AG04450 (cell line): ENCODE measurements at regions not wholly inside any gene's neighbourhood (a gene's known extent, or its start where the extent isn't known, plus 50 kb on each side); places are given as distances from the start of the nearest gene placed in this dataset.
"Not testable (repeated sequence)": the region's sequence is repeated elsewhere in the genome, so short reads cannot be mapped to it uniquely, and the experiment has no call there.

Experiments used
- CTCF ChIA-PET: fragments of 300-600, 350-600 bp; formaldehyde crosslinking; extraction: SDS; loops from one replicate; lab custom pipeline; 2022; ENCODE audit warnings: antibody characterized with exemption, inconsistent platforms; lab: Charles Lee
- POLR2A ChIA-PET: fragments of 350-600 bp; formaldehyde crosslinking; extraction: SDS; loops from one replicate; lab custom pipeline; 2021; ENCODE audit warnings: antibody characterized with exemption, inconsistent platforms; lab: Yijun Ruan, JAX
- DNase-seq: peaks from one replicate; pipeline ENCODE4 v3.0.0-alpha.2; 2011; ENCODE audit warnings: low read depth, low spot score
- H3K27ac ChIP-seq: one replicate; pipeline ENCODE4 v1.5.1; 2012; ENCODE audit warnings: low read depth, low read length, control low read depth
- H3K27me3 ChIP-seq: one replicate; pipeline ENCODE4 v1.6.0; 2012; ENCODE audit warnings: low read length; ENCODE audit not compliant: control insufficient read depth, insufficient read depth
- H3K4me3 ChIP-seq: 2 replicates; pipeline ENCODE4 v1.5.1; 2011; ENCODE audit warnings: mild to moderate bottlenecking, low read depth, low read length, control low read depth
- H3K9me3 ChIP-seq: 2 replicates; pipeline ENCODE4 v1.5.1; 2012; ENCODE audit warnings: low read length; ENCODE audit not compliant: control insufficient read depth, insufficient read depth
- CTCF ChIP-seq: IDR thresholded peaks from 2 replicates; pipeline ENCODE4 v1.5.1; 2011; ENCODE audit warnings: low read depth, low read length, control low read depth, inconsistent platforms

GRCh38 chr3:3446251-3446650, 266.8 kb upstream of the CRBN start:
- no peak overlapping the region for H3K4me3 ChIP-seq
- H3K27ac ChIP-seq = no peak overlapping the region
- POLR2A ChIA-PET = no interaction called here
- no peak for DNase-seq
- TF ChIP-seq CTCF = no peak
- no peaks in the 10 kb centered on the region for H3K27me3 ChIP-seq
- H3K9me3 ChIP-seq = peaks cover 10% of the 10 kb centered on the region; the same call in 1 of the 2 replicates
- CTCF ChIA-PET = no interaction called here

DNA sequence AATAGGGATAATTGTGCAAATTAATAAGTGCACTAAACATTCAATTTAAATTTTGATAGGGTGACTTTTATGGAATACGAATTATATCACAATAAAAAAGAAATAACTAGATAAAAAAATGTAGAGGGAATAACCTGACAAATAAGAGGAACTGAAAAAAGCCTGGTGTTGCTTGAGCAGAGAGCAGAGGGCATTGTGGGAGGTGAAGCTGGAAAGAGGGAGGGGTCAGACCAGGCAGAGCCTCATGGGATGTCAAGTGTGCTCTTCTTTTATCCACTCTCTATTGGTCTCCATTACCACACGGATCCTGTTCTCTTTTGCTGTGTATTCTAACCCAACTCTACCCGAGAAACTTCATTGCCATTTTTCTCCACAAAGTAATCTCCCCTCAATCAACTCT, 264.0 kb upstream of the CRBN start:
- TF ChIP-seq CTCF = no peak
- CTCF ChIA-PET = no interaction called here
- DNase-seq = no peak

GRCh38 chr3:3433711-3434110, 254.2 kb upstream of the CRBN start:
- no peak for DNase-seq
- ChIA-PET POLR2A (no interaction called here), CTCF (no interaction called here)
- Histone ChIP-seq H3K27ac (no peak overlapping the region), H3K4me3 (no peak overlapping the region), H3K27me3 (no peaks in the 10 kb centered on the region), H3K9me3 (peaks cover 19% of the 10 kb centered on the region; the same call in 1 of the 2 replicates)
- no peak for TF ChIP-seq CTCF

More for the DNA sequence above, 264.0 kb upstream of the CRBN start:
- no peak overlapping the region for H3K27ac ChIP-seq
- H3K4me3 ChIP-seq = no peak overlapping the region
- POLR2A ChIA-PET = no interaction called here
- H3K27me3 ChIP-seq = no peaks in the 10 kb centered on the region
- peaks cover 10% of the 10 kb centered on the region; the same call in 1 of the 2 replicates for H3K9me3 ChIP-seq

DNA sequence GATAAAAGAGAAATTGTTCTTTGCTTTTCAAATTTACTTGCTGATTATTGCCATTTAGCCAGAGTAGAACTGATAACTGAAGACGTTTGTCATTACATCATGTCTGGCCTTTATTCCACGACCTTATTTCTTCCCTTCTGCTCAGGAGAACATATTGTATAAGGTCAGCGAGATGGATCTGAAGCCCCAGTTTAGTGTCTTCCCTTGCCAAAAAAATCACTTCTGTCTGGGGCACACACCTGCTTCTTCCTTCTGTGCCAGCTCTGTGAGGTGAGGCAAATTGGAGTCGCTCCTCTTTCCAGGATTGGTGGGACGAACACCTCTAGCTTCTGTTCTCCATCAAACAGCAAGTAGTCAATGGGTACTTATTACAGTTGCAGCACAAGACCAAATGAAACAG, 250.3 kb upstream of the CRBN start:
- ChIA-PET POLR2A (no interaction called here), CTCF (no interaction called here)
- H3K27ac ChIP-seq = no peak overlapping the region
- no peak overlapping the region for H3K4me3 ChIP-seq
- DNase-seq = no peak
- TF ChIP-seq CTCF = no peak
- peaks cover 16% of the 10 kb centered on the region; the same call in 1 of the 2 replicates for H3K9me3 ChIP-seq
- H3K27me3 ChIP-seq = no peaks in the 10 kb centered on the region

GRCh38 chr3:3407707-3408106, 228.2 kb upstream of the CRBN start:
- H3K27me3 ChIP-seq, CTCF ChIA-PET, H3K4me3 ChIP-seq: not testable (repeated sequence)

DNA sequence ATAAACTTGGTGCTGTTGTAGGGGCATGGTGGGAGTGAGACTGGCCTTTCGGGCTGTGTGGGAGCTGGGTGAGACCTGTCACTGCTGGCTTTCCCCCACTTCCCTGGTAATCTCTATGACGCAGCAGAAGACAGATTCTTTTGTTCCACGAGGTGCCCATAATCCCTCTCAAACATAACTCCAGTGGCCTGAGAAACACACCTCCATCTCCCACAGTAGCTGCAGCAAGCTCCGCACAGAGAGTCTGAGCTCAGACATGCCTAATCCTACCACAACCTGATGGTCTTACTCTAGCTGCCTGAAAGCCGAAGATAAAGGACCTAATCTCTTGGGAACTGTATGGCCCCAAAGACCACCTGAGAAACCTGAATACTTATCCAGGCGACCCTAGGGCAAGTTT, 225.6 kb upstream of the CRBN start:
- Histone ChIP-seq H3K9me3 (peaks cover 27% of the 10 kb centered on the region), H3K4me3 (no peak overlapping the region), H3K27me3 (no peaks in the 10 kb centered on the region), H3K27ac (no peak overlapping the region)
- ChIA-PET POLR2A (no interaction called here), CTCF (no interaction called here)
- TF ChIP-seq CTCF = no peak
- no peak for DNase-seq

More at GRCh38 chr3:3407707-3408106, 228.2 kb upstream of the CRBN start:
- H3K27ac ChIP-seq, POLR2A ChIA-PET, DNase-seq: not testable (repeated sequence)
- H3K9me3 ChIP-seq = peaks cover 16% of the 10 kb centered on the region
